Mesodermal cell (in vitro differentiated cells): ENCODE measurements at regions not wholly inside any gene's neighbourhood (a gene's known extent, or its start where the extent isn't known, plus 50 kb on each side); places are given as distances from the start of the nearest gene placed in this dataset.

ENCODE experiments used
- H3K27ac ChIP-seq: 2 replicates; pipeline ENCODE4 v1.7.0; 2013; ENCODE audit warnings: mild to moderate bottlenecking, low read depth, low read length, moderate library complexity; ENCODE audit not compliant: severe bottlenecking
- H3K36me3 ChIP-seq: 2 replicates; pipeline ENCODE4 v1.7.1; 2013; ENCODE audit warnings: mild to moderate bottlenecking, low read length, moderate library complexity; ENCODE audit not compliant: control insufficient read depth, insufficient read depth
- H3K4me1 ChIP-seq: one replicate; pipeline ENCODE4 v1.7.1; 2013; ENCODE audit warnings: mild to moderate bottlenecking, low read length; ENCODE audit not compliant: insufficient read depth, control insufficient read depth, poor library complexity, severe bottlenecking
- H3K4me3 ChIP-seq: 2 replicates; pipeline ENCODE4 v1.7.0; 2013; ENCODE audit warnings: low read length, control low read depth, mild to moderate bottlenecking; ENCODE audit not compliant: insufficient read depth, poor library complexity, severe bottlenecking; ENCODE audit errors: extremely low read depth
- H3K9me3 ChIP-seq: 2 replicates; pipeline ENCODE4 v1.7.1; 2013; ENCODE audit warnings: mild to moderate bottlenecking, low read length, moderate library complexity; ENCODE audit not compliant: control insufficient read depth
- WGBS, 2 experiments: methylation state at CpG; one replicate each; pipeline ENCODE4 v1.1.5; 2013; ENCODE audit warnings: missing lambda C conversion rate in 2 of 2; ENCODE audit not compliant: insufficient coverage in 2 of 2; 5-methylcytosine and 5-hydroxymethylcytosine counted together

- Histone ChIP-seq H3K36me3 (no peaks in the 10 kb centered on the region), H3K4me3 (no peak overlapping the region), H3K9me3 (no peaks in the 10 kb centered on the region), H3K27ac (no peak overlapping the region), H3K4me1 (peaks cover 5% of the 10 kb centered on the region)
- WGBS, 2 experiments, result 100% methylated on average over 1 of the region's 5 CpGs
Measured at GRCh38 chr12:75900226-75900625, 131.3 kb downstream of the PHLDA1 start.

GRCh38 chr12:75894965-75895754 lies 136.4 kb downstream of the PHLDA1 start:
- H3K4me3 ChIP-seq, result no peak overlapping the region
- H3K27ac ChIP-seq, result no peak overlapping the region
- H3K9me3 ChIP-seq, result no peaks in the 10 kb centered on the region
- WGBS, 2 experiments, result 60 to 80% methylated on average over 2 to 3 of the region's 4 CpGs
- H3K36me3 ChIP-seq, result no peaks in the 10 kb centered on the region
- peaks cover 17% of the 10 kb centered on the region for H3K4me1 ChIP-seq

- no peaks in the 10 kb centered on the region for H3K9me3 ChIP-seq
- no peak overlapping the region for H3K27ac ChIP-seq
- peaks cover 26% of the 10 kb centered on the region for H3K4me1 ChIP-seq
- H3K4me3 ChIP-seq, result no peak overlapping the region
- 100% methylated on average over 1 of the region's 3 CpGs; no CpG with 5 or more reads in 1 of the 2 experiments for WGBS, 2 experiments
- H3K36me3 ChIP-seq, result no peaks in the 10 kb centered on the region
Measured at GRCh38 chr12:75893765-75894164, 137.8 kb downstream of the PHLDA1 start.

- Histone ChIP-seq H3K36me3 (no peaks in the 10 kb centered on the region), H3K9me3 (no peaks in the 10 kb centered on the region), H3K4me1 (peaks cover 32% of the 10 kb centered on the region), H3K27ac (peak overlapping the region; percentile 60), H3K4me3 (no peak overlapping the region)
- WGBS, 2 experiments, result 36 to 45% methylated on average over 5 of the region's 5 CpGs
Measured at GRCh38 chr12:75892731-75893408, 138.7 kb downstream of the PHLDA1 start.

GRCh38 chr12:75891072-75891471 lies 140.5 kb downstream of the PHLDA1 start:
- Histone ChIP-seq H3K27ac (no peak overlapping the region), H3K4me3 (no peak overlapping the region), H3K36me3 (no peaks in the 10 kb centered on the region), H3K4me1 (peaks cover 32% of the 10 kb centered on the region), H3K9me3 (no peaks in the 10 kb centered on the region)
- WGBS, 2 experiments, result 85 to 91% methylated on average over 1 to 3 of the region's 3 CpGs

- Histone ChIP-seq H3K4me3 (no peak overlapping the region), H3K4me1 (peaks cover 31% of the 10 kb centered on the region), H3K27ac (no peak overlapping the region), H3K36me3 (no peaks in the 10 kb centered on the region), H3K9me3 (no peaks in the 10 kb centered on the region)
- 86 to 100% methylated on average over 2 of the region's 2 CpGs for WGBS, 2 experiments
Measured at GRCh38 chr12:75890660-75891059, 140.9 kb downstream of the PHLDA1 start.

GRCh38 chr12:75890141-75890540 lies 141.4 kb downstream of the PHLDA1 start:
- H3K36me3 ChIP-seq, result no peaks in the 10 kb centered on the region
- H3K27ac ChIP-seq, result peak overlapping the region; percentile 72
- H3K4me1 ChIP-seq, result peaks cover 25% of the 10 kb centered on the region
- no peak overlapping the region for H3K4me3 ChIP-seq
- no peaks in the 10 kb centered on the region for H3K9me3 ChIP-seq

GRCh38 chr12:75888874-75889613 lies 142.5 kb downstream of the PHLDA1 start:
- Histone ChIP-seq H3K27ac (peak overlapping the region; percentile 72), H3K4me3 (no peak overlapping the region), H3K4me1 (peaks cover 25% of the 10 kb centered on the region), H3K9me3 (no peaks in the 10 kb centered on the region), H3K36me3 (no peaks in the 10 kb centered on the region)
- 40 to 61% methylated on average over 7 of the region's 11 CpGs for WGBS, 2 experiments

GRCh38 chr12:75888399-75888798 lies 143.2 kb downstream of the PHLDA1 start:
- peak overlapping the region; percentile 72 for H3K27ac ChIP-seq

GRCh38 chr12:75887979-75888378 lies 143.6 kb downstream of the PHLDA1 start:
- no peaks in the 10 kb centered on the region for H3K9me3 ChIP-seq
- H3K4me3 ChIP-seq, result no peak overlapping the region
- 100% methylated on average over 1 of the region's 1 CpG; no CpG with 5 or more reads in 1 of the 2 experiments for WGBS, 2 experiments
- H3K27ac ChIP-seq, result no peak overlapping the region
- H3K36me3 ChIP-seq, result no peaks in the 10 kb centered on the region
- H3K4me1 ChIP-seq, result peaks cover 20% of the 10 kb centered on the region

More at GRCh38 chr12:75888399-75888798, 143.2 kb downstream of the PHLDA1 start:
- Histone ChIP-seq H3K9me3 (no peaks in the 10 kb centered on the region), H3K36me3 (no peaks in the 10 kb centered on the region), H3K4me3 (no peak overlapping the region), H3K4me1 (peaks cover 24% of the 10 kb centered on the region)
